ENCODE measurements at regions not wholly inside any gene's neighbourhood (a gene's known extent, or its start where the extent isn't known, plus 50 kb on each side); places are given as distances from the start of the nearest gene placed in this dataset.
A peak's percentile ranks its signal among the peaks of the same experiment; 100 is the strongest.

DNA sequence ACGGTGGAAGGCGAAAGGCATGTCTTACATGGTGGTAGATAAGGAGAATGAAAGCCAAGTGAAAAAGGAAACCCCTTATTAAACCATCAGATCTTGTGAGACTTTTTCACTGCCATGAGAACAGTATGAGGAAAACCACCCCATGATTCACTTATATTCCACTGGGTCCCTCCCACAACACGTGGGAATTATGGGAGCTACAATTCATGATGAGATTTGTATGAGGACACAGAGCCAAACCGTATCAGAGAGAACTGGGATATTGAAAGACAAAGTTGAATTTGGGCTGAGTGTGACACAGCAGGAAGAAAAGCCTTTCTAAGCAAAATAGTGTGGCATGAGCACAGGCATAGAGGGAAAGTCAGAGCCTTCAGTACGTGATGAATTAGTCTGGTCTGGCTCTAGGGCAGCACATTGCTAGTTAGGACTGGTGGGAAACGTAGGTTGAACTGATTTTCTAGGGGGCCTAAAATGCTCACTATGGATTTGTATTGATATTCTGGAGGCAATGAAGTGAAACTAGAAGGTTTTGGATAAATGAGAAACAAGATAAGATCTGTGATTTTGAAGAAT, 84.8 kb upstream of the RND3 start:
- TF ChIP-seq, protein P1, sequence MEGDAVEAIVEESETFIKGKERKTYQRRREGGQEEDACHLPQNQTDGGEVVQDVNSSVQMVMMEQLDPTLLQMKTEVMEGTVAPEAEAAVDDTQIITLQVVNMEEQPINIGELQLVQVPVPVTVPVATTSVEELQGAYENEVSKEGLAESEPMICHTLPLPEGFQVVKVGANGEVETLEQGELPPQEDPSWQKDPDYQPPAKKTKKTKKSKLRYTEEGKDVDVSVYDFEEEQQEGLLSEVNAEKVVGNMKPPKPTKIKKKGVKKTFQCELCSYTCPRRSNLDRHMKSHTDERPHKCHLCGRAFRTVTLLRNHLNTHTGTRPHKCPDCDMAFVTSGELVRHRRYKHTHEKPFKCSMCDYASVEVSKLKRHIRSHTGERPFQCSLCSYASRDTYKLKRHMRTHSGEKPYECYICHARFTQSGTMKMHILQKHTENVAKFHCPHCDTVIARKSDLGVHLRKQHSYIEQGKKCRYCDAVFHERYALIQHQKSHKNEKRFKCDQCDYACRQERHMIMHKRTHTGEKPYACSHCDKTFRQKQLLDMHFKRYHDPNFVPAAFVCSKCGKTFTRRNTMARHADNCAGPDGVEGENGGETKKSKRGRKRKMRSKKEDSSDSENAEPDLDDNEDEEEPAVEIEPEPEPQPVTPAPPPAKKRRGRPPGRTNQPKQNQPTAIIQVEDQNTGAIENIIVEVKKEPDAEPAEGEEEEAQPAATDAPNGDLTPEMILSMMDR (conservative IDR thresholded peaks at IDR 0.05; ENCODE audit: low read depth, low read length) = no peak
- no peak overlapping the region for H3K4me3 ChIP-seq (ENCODE audit: low read depth, low read length)
- DNase-seq (ENCODE audit: low read depth) = no peak

DNA sequence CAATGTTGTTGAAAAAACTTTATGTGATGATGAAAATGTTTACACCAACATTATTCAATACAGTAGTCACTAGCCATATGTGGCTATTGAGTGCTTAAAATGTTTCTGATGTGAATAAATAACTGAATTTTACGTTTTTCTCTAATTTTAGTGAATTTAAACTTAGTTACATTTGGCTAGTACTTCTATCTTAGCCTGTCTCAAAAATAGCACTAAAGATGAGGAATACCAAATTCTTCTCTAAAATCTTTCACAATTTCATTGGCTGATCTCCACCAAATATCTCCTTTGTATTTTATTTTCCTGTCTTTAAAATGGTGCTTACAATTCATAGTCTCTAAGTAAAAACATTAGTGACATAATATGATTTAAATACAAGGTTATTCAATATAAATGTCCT, 83.7 kb upstream of the RND3 start:
- no peak for DNase-seq (ENCODE audit: low read depth)
- TF ChIP-seq, protein P1 (conservative IDR thresholded peaks at IDR 0.05; ENCODE audit: low read depth, low read length) = no peak
- no peak overlapping the region for H3K4me3 ChIP-seq (ENCODE audit: low read depth, low read length)

DNA sequence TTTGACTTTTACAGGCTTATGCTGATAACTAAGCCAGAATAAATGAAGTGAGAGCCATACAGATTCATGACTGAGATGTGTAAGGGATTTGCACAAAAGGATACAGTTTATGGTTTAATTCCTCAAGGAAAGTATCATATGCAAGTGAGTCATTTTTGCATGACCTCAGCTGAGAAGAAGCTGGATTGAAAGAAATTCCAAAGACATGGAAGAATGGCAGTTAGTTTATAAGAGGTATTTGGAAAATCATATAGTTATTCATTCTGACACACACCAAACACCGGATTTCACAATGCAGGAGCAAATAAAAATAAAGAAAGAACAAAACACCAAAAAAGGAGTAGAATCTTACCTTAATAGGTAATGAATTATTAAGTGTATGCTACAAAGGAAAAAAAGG, 83.2 kb upstream of the RND3 start:
- no peak overlapping the region for H3K4me3 ChIP-seq (ENCODE audit: low read depth, low read length)
- TF ChIP-seq, protein P1 (conservative IDR thresholded peaks at IDR 0.05; ENCODE audit: low read depth, low read length) = no peak
- DNase-seq (ENCODE audit: low read depth) = peak; percentile 61

DNA sequence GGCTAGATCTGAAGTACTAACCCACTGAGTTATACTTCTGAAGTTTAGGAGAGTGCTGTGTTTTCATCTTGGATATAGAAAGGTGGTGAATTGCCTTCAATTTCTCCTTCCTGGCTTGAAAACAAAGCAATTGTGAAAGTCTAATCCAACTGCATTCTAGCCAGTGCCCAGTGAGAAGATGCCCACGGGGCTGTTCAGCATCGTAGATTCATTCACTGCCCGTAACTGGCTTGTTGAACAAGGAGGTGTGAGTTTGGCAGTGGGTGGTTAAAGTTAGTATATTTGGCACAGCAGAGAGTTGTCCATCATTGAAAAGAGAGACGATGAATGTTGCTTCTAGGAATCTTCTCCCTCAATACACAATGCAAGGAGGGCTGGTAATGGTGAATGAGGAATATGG, 82.3 kb upstream of the RND3 start:
- TF ChIP-seq, protein P1 (conservative IDR thresholded peaks at IDR 0.05; ENCODE audit: low read depth, low read length) = no peak
- DNase-seq (ENCODE audit: low read depth) = no peak

DNA sequence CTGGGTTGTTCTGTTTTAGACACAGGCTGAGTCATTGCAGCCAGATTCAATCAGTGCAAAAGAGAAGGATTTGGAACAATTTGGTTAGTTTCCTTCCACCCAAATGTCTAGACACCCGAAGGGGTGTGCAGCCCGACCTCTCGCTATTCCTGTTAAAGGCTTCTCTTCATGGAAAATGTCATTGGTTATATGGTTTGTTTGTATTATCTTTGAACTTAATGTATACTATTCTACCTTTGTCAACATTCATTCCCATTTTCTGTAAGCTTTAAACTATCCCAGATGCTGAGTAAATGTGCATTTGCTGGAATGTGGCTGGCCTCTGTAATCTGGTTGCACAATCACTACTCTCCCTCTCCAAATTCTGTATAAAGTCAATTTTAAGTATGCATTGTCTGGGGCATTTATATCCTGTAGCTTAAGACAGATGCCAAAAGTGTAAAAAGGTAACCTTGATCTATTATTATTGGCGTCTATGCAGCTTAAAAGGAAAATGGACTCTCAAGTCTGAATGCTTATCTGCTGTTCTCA, 80.4 kb upstream of the RND3 start:
- no peak overlapping the region for H3K4me3 ChIP-seq (ENCODE audit: low read depth, low read length)
- peak; percentile 39 for DNase-seq (ENCODE audit: low read depth)
- TF ChIP-seq, protein P1 (conservative IDR thresholded peaks at IDR 0.05; ENCODE audit: low read depth, low read length) = no peak

More for the DNA sequence above, 82.3 kb upstream of the RND3 start:
- H3K4me3 ChIP-seq (ENCODE audit: low read depth, low read length) = no peak overlapping the region

DNA sequence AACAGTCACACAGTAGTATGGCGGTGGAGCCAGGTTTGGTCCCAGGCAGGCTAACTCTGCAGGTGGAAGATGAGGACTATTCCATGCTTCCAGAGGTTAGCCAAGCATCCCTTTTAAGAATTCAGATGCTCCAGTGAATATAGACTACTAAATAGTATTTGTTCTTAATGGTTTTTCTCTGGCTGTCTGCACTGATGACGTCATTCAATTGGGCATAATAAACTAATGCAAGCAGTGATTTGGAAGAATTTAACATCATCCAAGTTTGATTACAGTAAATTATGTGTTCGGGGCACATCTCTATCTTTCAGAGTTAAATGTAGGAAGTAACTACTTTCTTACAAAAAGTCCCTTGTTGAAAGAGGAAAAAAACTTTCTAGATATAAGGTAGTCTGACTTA, 78.8 kb upstream of the RND3 start:
- no peak for DNase-seq (ENCODE audit: low read depth)
- H3K4me3 ChIP-seq (ENCODE audit: low read depth, low read length) = no peak overlapping the region
- TF ChIP-seq, protein P1 (conservative IDR thresholded peaks at IDR 0.05; ENCODE audit: low read depth, low read length) = no peak

DNA sequence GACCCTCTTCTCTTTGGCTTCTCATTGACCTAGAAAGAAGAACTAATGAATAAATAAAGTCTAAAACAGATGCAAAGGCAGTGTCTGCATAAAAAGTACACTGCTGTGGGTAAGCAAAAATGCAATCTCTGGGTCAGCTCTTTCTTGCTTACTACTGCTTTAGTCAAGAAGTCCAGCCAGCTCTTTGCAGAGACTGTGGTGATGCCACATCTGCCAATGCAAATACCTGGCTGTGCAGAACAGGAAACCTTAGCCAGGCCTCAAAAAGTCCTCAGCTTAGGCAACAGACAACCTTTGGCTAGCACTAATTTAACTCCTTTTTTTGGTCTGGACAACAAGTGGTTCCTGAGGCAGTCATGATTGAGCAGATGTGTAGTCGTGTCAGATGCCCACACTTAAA, 73.6 kb upstream of the RND3 start:
- DNase-seq (ENCODE audit: low read depth) = no peak
- H3K4me3 ChIP-seq (ENCODE audit: low read depth, low read length) = no peak overlapping the region
- TF ChIP-seq, protein P1 (conservative IDR thresholded peaks at IDR 0.05; ENCODE audit: low read depth, low read length) = no peak
